ENCODE measurements at regions not wholly inside any gene's neighbourhood (a gene's known extent, or its start where the extent isn't known, plus 50 kb on each side); places are given as distances from the start of the nearest gene placed in this dataset.

DNA sequence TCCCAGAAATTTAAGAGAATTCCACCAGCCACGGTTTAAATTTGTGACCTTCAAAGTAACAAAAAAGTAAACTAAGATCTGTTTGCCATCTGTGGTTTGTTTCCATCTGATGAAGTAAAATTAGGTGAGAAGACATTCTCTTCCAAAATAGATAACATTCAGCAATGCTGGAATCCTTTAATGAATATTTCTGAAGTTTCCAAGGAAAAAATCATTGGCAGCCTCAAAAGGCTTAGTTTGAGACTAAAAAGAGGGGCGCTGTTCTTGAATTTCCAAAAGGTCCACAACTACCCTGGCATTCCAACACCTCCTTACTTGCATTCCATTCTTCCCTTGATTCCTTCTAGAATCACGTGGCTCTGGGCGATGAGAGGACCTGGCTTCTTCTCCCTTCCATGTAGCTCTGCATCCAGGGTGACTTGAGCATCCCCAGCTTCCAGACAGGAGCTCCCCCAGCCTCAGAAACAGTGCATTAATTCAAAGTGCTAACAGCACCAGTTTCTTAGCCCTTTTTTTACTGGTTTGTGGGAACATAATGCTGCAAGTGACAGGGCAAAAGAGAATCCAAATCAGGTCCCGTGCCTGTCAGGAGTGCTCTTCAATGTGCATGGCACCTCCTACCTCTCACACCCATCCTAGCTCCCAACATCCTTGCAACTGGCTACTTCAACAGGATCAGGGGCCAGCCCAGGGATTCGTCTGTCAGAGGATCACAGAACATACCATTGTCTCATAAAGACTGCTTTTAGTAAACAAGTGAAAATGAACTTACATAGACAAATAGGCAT lies 191.5 kb upstream of the S1PR3 start:
- DNase-seq = no peak

DNA sequence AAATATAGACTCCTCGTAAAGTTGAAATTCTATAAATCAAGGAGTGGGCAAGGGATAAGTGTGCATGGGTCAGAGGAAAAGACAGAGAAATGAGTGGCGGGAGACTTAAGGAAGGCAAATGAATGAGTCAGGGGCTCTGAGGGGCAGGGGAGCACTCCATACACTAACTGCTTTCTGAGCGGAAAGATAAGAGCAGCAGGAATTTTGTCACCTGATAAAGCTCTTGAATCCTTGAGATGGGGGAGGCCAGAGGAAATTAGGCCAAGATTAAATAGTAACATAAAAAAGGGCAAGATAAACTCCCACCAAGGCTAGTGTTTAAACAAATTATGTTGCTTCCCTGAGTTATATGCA lies 191.0 kb upstream of the S1PR3 start:
- no peak for DNase-seq

DNA sequence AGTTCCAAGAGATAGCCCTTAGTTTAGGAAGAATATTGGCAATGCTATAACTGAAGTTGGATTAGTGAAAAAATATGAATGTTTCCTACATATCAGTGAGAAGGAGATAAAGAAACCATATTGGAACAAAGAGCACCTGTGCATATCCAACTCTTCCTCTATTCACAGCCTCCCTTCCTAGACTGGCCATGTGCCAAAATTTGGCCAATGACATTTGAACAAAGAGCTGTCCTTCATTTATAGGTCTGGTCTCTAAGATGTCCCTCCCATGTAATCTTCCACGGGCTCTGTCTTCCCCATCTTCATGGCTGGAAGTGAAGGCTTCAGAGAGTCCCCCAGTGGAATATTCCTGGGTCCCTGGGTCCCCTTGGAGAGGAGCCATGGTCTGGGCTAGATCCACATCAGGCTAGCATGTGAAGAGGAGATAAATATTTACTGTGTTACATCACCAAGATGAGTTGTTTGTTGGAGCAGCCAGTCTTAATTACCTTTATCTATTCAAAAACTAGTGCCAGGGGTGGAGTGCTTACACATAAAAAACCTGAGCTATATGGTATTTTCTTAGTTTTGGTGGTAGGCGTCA lies 190.0 kb upstream of the S1PR3 start:
- no peak for DNase-seq

DNA sequence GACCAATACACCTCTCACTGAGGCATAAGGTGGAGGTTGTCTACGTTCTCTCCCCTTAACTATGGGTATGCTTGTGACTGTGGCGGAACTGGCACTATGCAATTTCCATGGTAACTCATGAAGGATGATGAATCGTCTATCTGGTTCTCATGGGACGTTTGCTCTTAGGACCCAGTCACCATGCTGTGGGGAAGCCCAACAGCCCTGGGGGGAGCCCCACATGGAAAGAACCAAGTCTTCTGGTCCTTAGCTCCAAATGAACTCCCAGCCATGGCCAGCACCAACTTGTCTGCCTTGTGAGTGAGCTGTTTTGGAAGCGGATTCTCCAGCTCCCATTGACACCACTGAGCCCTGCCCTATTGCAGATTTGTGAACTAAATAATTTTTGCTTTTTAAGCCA lies 188.7 kb upstream of the S1PR3 start:
- DNase-seq = no peak

DNA sequence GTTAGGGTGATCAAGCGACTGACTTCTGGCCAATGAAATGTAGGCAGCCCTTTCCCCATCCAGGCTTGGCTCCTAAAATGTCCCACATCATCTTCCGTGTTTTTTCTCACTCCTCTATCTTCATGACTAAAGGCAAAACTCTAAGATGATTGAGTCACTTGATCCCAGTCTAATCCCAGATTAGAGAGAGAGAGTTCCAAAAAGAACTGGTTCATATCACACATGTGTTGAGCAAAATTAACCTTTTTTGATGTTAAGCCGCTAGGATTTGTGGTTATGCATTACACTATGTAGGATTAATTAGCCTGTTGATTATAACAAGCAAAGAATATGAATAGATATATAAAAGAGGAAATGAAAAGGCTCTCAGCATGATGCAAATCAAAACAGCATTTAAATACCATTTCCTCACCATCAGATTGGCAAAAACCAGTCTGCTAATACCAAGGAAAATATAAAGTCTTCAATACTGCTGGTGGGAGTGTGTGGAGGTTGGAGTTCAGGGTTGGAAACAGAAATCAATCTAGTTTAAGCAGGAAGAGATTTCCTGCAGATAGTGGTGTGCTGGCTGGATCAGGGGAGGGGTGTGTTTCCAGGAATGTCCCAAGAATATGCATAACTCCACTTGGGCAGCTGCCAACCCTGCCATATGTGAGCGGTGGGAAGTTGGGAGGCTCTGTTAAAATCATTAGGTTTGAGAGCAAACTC lies 187.6 kb upstream of the S1PR3 start:
- DNase-seq = no peak

DNA sequence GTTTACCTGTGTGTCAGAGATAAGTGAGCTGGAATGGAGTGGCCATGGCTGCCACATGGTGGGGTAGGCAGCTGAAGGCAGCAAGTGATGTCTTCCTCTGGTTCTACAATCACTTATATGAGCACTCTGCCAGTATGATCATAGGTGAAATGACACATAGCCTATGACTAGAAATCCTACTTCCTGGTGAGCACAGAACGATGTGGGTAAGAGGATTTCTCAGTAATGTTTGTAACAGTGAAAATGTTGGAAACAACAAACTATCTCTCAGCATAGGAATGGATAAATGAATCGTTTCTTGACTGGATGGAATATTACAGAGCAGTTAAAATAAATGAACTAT lies 187.0 kb upstream of the S1PR3 start:
- DNase-seq = no peak

DNA sequence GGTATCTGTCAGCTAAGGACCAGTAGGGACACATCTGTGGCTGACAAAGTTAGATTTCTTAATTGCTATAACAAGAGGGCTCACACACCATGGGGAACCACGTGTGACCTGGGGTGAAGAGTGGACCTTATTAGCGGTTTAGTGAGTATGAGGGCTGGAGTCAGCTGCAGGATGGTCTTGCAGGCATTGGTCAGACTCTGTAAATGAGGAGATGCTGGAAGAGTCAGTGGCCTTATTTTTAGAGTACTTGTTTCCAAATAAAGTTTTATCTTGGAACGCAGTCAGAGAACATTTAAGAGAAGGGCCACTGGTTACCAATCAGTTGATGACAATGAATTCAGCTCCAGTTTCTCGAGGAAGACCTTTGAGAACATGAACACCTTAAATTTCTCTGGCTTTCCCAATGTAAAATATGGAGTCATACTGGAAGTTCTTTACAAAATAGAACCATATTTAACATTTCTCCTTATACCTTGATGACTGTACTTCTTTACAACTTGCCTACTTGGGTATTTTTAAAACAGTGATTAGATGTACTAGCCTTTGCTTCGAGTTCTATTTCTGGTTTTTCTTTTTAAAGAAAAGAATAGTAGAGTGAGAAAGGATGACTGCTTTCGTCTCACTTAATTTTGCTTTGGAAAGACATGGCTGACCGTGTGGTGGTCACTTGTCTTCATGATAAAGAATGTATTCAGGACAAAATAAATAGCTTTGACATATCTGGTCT lies 185.9 kb upstream of the S1PR3 start:
- no peak for DNase-seq

DNA sequence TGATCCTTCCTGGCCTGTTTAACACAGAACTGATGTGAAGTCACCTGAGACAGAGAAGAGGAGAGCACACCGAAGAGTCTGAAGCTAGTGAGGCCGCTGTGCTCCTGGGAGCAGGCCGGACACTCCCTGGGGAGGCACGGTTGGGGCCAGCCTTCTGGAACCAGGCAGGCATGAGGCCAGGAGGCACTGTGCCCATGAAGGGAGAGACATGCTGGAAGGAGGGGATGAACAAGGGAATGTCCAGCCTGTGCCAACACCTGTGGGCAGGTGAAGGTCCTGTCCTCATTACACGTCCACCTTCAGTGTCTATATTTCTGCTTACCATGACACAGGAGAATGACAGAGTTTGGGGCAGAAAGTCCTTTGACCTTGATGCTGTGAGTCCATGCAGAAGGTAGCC lies 183.8 kb upstream of the S1PR3 start:
- DNase-seq = no peak

DNA sequence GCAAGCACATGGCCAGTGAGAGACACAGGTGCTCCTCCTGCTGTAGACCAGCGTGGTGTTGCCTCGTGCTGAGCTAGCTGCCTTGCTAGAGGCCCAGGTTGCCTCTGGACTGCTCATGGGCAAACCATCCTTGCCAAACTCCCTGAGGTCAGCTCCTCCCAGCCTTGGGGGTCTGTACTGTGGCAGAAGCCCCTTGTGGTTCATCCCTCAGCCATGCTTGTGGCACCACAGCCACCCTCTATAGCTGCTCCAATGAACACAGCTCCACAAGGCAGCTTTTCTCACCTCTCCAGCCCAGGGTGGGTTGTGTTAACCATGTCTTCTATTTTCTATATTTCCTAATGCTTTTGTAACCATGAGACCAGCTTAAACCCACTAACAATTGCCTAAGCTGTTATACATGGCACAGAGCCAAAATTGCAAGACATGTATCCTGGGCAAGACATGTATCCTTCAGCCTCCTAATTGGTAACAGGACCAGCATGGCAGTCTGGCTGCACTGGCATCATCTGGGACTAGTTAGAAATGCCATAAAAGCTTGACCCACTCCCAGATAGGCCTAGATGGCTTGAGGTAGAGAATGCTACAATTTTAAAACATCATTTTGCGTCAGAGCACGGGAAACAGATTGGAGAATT lies 183.1 kb upstream of the S1PR3 start:
- DNase-seq = no peak

DNA sequence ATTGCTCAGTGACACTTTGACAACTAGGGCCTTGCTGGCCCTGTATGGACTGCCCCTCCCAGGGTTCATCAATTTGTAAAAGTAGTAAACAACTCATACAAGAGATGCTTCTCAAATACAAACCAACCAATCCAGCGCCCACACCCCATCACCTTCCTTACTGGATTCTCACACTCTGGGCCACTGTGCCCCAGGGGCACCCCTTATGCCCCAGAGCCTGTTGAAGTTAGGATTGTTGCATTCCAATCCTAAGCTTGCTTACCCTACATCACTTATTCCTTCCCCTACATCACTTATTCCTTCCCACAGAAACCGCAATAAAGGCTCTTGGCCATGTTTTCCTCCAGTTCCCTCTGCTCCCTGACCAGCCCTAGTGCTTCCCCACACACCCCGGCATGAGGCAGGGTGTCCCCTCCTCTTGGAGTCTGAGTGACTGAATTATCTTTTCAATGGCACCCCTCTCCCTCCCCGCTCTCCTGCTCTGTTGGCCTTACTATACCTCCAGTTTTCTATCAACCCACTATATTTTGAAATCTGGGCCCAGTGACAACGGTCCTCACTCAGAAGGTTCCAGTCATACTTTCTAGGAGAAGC lies 182.4 kb upstream of the S1PR3 start:
- DNase-seq = no peak

DNA sequence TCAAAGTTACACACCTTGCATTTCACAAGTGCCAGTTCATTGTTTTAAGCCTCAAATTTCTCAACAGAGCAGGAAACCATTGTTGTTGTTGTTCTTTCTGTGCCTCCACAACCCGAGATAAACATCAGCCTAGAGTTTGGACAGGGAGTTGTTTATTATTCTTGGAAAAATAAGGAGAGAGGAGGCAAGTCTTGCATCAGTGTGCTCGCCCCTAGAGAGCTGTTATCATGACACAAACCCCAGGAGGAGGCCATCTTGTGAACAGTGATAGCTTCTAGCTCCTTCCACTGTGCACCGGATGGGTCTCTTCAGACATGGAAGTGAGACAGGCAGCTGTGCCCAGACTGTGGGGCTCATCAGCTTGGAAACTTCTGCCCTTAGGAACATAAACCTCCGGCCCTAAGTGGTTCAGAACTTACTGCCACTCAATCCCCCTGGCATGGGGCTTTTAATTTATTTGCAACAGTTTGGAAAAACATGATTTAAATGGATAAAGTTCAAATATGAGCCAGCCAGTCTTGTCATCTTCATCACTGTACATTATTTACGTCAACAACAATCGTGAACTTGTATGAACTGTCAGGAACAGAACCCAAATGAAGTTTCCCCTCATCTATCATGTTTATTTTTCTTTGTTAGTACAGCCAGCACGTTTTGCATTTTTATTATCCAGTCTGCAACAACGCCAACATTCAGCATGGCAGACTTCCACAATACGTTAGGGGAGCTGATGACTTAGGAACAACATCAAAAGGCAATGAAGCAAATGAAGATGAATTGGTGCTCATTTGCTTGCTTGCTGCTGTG lies 181.7 kb upstream of the S1PR3 start:
- DNase-seq = no peak

DNA sequence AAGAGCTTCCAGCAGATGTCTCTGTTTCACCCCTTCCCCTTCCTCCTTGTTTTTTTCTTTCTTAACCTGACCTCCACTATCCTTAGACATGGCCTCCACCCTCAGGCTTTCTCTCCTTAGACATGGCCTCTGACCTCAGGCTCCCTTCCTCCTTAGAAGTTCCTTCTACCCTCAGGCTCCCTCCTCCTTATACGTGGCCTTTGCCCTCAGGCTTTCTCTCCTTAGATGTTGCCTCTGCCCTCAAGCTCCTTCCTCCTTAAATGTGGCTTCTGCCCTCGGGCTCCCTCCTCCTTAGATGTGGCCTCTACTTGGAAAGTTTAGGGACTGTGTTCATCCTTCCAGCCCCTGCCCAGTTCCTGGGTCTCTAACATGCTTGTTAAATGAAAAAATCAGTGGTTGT lies 180.4 kb upstream of the S1PR3 start:
- no peak for DNase-seq

DNA sequence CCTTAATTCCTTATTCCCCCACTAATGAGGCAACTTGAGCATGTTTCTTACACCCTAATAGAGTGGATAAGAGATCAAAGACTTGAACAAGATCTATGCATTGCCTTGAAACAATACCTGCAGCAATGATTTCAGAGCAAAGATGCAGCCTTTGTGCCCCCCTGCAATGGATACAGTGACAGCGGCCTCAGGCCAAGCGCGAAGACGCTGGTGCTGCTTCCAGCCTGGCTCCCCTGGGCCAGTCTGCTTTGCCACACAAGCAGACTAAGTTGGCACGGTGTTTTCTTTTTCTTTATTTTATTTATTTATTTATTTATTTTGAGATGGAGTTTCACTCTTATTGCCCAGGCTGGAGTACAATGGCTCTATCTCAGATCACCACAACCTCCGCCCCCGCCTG lies 179.8 kb upstream of the S1PR3 start:
- DNase-seq = no peak

DNA sequence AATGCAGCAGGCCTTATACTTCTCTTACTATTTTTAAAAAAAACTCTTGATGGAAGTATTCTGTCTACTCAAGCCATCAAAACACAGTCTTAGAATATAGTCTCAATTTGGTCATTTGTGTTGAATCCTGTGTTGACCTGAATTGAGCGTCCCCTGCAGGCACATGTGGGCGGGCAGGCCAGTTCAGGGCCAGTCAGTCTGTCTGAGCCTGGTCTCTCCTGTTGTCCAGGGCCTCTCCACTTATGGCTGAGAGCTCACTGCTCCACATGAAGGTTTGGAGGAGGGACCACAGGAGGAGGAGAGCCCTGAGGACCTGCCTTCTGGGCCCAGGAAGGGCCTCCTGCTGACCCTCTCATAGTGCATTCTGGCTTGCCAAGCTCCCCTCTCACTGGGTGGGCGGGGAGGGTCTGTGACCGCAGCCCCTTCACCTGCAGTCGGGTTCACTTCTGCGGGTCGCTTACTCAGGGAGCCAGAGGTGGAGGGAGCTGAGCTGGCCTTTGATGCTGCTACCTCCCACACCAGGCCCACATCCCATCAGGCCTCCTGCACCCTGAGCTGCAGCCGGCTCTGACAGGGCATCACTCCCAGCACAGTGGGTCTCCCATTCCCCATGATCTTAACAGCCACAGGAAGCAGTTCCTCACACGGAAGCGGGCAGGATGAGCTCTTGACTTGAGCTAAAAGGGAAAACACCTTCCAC lies 178.2 kb upstream of the S1PR3 start:
- no peak for DNase-seq

DNA sequence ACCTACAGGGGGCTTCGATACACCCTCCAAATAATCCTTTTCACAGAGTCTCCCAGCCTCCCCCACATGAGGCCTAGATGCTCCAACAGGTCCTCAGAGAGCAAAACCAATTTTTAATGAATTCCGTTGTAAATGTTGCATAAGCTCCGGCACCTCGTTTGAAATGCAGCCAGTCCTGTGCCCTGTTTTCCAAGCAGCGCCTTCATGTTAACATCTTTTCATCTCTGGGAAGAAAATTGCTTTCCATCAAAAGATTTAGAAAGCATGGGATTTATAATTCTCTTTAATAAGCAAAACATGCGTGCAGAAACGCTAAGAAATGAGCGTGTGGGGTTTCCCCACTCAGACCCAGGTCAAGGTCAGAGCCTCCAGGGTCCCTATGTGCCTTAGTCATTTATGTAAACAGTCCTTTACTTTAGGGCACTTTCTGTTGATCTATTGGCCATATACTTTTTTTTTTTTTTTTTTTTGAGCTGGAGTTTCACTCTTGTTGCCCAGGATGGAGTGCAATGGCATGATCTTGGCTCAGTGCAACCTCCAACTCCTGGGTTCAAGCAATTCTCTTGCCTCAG lies 177.5 kb upstream of the S1PR3 start:
- DNase-seq = no peak

DNA sequence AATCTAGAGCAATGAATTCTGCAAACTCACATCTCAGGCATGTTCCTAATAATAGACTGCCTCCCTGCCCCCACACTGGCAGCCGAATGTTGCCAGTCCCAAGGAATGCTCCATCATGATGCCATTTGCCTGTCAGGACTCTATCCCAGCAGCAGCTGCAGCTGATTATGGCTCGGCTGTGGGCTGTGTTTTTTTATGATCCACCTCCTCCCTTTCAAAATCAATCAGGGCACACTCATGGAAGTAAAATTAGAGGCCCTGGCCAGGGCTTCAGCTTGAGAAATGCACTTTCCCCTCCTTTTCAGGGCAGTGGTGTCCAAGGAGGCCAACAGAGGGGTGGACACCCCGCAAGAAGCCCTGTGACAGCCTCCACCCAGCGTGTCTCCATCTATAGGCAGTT lies 176.7 kb upstream of the S1PR3 start:
- DNase-seq = no peak

DNA sequence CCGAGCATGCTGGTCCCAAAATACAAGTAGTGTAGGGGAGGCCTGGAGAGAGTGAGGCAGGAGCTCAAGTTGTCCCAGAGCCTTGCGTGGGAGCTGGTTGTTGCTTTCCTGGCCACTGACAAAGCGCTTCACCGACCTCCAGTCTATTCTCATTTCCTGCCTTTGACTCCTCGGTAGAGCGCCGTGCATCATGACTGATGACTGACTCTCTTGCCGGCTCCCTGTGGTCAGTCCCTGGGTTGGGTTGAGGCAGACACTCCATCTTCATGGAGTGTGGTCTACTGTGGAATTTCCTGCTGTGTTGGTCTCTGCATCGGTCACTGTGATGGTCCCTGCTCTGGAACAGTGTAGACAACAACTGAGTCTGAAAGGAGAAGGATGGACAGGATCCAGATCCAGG lies 175.1 kb upstream of the S1PR3 start:
- no peak for DNase-seq

DNA sequence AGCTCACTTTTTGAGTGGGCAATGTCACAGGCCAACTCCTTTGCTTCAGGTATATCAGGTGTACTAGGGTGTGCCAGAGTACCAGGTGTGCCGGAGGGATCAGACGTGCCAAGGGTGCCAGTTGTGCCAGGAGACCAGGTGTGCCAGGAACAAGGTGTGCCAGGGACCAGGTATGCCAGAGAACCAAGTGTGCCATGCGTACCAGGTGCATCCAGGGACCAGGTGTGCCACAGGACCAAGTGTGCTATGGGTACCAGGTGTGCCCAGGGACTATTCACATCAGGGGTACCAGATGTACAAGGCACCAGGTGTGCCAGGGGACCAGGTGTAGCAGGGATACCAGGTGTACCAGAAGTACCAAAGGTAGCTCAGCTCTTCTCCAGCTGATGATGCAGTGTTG lies 174.7 kb upstream of the S1PR3 start:
- DNase-seq = no peak

DNA sequence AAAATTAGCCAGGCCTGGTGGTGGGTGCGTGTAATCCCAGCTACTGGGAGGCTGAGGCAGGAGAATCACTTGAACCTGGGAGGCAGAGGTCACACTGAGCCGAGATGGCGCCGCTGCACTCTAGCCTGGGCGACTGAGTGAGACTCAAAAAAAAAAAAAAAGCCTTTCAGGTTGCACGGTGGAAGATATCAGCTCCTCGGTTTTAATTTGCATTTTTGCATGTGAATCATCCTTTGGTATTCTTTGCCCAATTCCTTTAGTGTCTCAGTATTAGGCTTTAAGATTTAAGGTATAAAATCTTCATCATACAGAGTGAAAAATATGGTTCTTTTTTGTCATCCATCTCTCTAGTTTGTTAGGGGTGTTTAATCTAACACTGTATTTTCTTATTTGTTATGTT lies 173.6 kb upstream of the S1PR3 start:
- DNase-seq = no peak

DNA sequence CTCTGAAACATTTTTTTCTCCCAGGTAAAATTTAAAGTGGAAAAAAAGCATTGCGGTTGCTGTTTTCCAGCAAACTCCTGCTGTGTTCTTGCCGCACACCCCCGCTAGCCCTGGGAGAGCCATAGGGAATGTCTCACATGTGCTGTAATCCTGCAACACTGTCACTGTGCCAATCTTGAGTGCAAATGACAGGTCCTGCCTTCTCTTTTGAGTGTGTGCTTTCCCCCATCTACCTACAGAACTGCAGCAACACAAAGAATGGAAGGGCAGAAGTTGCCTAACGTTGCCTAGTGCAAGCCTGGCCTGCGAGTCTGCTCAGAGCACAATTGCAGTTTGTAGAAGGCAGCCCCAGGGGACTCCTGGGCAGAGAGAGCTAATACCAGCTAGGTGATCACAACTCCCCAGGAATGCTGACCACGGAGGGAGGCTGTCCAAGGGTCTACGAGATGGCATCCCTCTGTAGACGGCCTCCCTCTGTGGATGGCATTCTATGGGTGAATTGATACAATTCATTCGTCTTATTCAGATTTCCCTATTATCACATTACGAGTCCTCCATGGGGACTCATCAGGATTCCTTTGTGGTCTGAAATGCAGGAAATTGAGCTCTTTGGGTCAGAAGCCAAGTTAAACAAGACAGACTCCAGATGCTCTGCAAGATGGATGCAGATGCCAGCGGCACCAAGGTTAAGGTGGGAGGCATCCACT lies 172.6 kb upstream of the S1PR3 start:
- no peak for DNase-seq
